Lower leg skin (tissue), 3 donors: ENCODE measurements at regions not wholly inside any gene's neighbourhood (a gene's known extent, or its start where the extent isn't known, plus 50 kb on each side); places are given as distances from the start of the nearest gene placed in this dataset.

Experiments used
- CTCF ChIP-seq, 3 donors: fragments of 450-650 bp; IDR thresholded peaks; one replicate each; pipeline ENCODE4 v1.5.1; 2016; ENCODE audit warnings: antibody characterized with exemption in 3 of 3, mild to moderate bottlenecking in 3 of 3, moderate library complexity in 2 of 3
- POLR2A ChIP-seq, 2 donors: fragments of 450-650 bp; IDR thresholded peaks; one replicate each; pipeline ENCODE4 v1.6.1; 2016 to 2017; ENCODE audit warnings: antibody characterized with exemption in 2 of 2, mild to moderate bottlenecking in 1 of 2, moderate library complexity in 1 of 2

GRCh38 chr3:157789162-157789561 is 285.9 kb upstream of the VEPH1 start:
- TF ChIP-seq CTCF (IDR thresholded peaks at IDR 0.05), result no peak
- no peak for TF ChIP-seq POLR2A (IDR thresholded peaks at IDR 0.05)
